GOT3 (cell line): ENCODE measurements at regions not wholly inside any gene's neighbourhood (a gene's known extent, or its start where the extent isn't known, plus 50 kb on each side); places are given as distances from the start of the nearest gene placed in this dataset.
"Not testable (repeated sequence)": the region's sequence is repeated elsewhere in the genome, so short reads cannot be mapped to it uniquely, and the experiment has no call there.

Experiments
- DNase-seq: peaks from one replicate; lab custom pipeline; 2025; ENCODE audit warnings: mixed read lengths; lab: John Stamatoyannopoulos, UW

DNA sequence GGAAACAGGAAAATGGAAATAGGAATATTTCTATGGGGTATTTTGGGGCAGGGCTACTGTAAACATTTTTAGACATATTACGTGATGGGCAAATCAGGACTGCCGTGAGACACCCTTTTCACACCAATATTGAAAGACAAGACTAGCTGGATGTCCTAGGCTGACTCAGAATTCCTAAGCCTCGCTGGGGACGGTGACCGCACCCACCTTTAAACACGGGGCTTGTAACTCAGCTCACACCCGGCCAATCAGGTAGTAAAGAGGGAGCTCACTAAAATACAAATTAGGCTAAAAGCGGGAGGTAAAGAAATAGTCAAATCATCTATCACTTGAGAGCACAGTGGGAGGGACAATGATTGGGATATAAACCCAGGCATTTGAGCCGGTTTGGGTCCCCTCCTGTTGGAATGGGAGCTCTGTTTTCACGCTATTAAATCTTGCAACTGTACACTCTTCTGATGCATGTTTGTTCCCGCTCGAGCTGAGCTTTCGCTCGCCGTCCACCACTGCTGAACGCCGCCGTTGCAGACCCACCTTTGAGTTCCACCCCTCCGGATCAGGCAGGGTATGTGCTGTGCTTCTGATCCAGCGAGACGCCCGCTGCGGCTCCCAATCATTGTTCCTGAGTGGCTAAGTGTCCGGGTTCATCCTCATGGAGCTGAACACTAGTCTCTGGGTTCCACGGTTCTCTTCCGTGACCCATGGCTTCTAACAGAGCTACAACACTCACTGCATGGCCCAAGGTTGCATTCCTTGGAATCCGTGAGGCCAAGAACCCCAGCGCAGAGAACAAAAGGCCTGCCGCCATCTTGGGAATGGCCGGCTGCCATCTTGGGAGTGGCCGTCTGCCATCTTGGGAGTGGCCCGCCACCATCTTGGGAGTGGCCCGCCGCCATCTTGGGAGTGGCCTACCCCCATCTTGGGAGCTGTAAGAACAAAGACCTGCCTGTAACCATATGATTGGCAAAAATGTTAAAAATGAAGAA, 152.6 kb downstream of the CRLF2 start:
- DNase-seq = no peak

DNA sequence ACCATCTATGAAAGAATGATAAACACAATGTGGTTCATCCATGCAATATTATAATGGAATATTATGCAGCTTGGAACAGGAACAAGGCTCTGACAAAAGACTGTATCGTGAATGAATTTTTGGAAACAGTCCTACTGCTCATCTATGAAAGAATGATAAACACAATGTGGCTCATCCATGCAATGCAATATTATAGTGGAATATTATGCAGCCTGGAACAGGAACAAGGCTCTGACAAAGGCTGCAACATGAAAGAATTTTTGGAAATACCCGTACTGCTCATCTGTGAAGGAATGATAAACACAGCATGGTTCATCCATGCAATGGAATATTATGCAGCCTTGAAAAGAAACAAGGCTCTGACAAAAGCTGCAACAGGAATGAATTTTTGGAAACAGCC, 158.8 kb downstream of the CRLF2 start:
- DNase-seq = not testable (repeated sequence)

DNA sequence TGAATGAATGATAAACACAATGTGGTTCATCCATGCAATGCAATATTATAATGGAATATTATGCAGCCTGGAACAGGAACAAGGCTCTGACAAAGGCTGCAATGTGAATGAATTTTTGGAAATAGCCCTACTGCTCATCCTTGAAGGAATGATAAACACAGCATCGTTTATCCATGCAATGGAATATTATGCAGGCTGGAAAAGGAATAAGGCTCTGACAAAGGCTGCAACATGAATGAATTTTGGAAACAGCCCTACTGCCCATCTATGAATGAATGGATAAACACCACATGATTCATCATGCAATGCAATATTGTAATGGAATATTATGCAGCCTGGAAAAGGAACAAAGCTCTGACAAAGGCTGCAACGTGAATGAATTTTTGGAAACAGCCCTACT, 159.4 kb downstream of the CRLF2 start:
- no peak for DNase-seq

DNA sequence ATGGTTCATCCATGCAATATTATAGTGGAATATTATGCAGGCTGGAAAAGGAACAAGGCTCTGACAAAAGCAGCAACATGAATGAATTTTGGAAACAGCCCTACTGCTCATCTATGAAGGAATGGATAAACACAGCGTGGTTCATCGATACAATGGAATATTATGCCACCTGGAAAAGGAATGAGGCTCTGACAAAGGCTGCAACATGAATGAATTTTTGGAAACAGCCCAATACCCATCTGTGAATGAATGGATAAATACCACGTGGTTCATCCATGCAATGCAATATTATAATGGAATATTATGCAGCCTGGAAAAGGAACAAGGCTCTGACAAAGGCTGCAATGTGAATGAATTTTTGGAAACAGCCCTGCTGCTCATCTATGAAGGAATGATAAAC, 160.4 kb downstream of the CRLF2 start:
- no peak for DNase-seq

DNA sequence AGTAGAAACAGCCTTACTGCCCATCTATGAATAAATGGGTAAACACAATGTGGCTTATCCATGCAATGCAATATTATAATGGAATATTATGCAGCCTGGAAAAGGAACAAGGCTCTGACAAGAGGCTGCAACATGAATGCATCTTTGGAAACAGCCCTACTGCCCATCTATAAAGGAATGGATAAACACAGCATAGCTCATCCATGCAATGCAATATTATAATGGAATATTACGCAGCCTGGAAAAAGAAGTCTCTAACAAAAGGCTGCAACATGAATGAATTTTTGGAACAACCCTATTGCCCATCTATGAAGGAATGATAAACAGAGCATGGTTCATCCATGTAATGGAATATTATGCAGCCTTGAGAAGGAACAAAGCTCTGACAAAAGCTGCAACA, 161.0 kb downstream of the CRLF2 start:
- DNase-seq = no peak

DNA sequence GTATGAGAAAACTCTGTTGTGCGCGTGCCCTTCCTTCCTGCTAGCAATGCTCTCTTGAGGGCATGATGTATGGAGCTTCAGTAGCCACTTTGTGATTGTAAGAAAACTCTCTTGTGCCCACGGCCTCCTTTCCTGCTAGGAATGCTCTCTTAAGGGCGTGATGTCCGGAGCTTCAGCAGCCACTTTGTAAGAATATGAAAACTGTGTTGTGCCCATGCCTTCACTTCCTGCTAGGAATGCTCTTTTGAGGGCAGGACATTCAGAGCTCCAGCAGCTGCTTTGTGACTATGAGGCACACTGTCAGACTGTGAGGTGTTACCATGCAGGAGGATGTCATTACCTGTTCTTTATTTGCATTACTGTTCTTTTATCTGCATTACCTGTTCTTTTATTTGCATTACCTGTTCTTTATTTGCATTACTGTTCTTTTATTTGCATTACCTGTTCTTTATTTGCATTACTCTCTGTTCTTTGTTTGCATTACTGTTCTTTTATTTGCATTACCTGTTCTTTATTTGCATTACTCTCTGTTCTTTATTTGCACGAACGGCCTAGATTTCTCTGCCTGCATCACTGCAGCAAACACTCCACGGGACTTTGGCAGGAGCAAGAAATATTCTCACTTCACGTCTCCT, 166.7 kb downstream of the CRLF2 start:
- DNase-seq = no peak

DNA sequence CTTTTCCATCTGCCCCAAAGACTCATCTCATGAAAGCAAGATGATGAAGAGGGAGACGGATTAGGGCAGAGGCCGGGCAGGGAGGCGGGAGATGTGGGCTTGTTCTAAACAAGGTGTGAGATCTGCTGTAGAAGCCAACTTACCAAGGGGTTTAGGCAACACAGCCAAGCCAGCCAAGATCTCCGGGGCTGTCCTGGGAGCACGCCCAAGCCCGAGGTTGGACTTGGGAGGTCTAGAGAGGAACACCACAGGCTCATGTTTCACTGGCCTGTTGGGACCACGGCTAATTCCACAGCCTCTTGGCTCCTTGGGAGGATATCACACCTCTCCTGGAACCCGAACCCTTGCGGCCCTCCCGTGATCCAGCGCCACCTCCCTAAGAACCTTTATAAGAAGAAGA, 171.4 kb downstream of the CRLF2 start:
- DNase-seq = no peak

DNA sequence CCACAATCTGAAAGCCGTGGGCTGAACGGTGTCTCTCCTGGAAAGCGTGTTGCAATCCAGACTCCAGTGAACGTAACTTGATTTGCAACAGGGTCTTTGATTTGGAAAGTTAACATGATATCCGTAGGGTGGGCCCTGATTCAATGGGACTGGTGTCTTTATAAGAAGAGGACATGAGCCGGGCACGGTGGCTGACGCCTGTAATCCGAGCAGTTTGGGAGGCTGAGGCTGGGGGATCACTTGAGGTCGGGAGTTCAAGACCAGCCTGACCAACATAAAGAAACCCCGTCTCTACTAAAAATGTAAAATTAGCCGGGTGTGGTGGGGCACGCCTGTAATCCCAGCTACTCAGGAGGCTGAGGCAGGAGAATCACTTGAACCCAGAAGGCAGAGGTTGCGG, 176.5 kb downstream of the CRLF2 start:
- DNase-seq = not testable (repeated sequence)

DNA sequence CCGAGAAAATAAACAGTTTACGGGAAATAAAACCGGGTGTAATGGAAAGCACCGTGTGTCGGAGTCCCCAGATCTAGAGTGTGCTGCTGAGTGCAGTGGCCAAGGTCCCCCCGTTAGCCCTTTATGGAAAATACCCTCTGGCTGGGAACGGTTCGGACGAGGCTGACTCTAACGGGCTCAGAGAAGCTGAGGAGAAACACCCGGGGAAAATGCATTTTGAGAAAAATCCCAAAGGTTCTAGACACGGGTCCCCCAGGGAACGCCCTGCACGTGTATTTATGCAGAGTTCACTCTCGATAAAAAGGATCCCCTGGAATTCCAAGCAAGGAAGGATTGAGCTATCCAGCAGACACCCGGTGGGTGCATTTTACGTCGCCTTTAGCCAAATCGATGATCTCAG, 177.2 kb downstream of the CRLF2 start:
- no peak for DNase-seq

DNA sequence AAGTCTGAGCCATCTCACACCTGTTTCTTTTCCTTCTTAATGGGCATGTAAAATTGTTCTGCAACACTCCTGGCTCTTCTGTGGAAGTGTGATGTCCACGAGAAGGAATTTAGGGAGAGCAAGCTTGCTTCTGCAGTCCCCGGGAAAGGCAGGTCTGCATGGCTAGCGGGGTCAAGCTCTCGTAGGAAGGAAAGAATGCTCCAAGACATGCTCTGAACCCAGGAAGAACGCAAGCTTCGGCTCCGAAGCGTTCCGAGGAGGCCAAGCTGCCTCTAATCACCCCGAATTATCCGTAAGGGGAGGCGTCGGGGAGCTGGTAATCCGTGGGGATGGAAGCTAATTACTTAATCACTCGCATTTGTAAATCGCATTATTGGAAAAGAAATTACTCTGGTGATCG, 177.7 kb downstream of the CRLF2 start:
- DNase-seq = no peak

DNA sequence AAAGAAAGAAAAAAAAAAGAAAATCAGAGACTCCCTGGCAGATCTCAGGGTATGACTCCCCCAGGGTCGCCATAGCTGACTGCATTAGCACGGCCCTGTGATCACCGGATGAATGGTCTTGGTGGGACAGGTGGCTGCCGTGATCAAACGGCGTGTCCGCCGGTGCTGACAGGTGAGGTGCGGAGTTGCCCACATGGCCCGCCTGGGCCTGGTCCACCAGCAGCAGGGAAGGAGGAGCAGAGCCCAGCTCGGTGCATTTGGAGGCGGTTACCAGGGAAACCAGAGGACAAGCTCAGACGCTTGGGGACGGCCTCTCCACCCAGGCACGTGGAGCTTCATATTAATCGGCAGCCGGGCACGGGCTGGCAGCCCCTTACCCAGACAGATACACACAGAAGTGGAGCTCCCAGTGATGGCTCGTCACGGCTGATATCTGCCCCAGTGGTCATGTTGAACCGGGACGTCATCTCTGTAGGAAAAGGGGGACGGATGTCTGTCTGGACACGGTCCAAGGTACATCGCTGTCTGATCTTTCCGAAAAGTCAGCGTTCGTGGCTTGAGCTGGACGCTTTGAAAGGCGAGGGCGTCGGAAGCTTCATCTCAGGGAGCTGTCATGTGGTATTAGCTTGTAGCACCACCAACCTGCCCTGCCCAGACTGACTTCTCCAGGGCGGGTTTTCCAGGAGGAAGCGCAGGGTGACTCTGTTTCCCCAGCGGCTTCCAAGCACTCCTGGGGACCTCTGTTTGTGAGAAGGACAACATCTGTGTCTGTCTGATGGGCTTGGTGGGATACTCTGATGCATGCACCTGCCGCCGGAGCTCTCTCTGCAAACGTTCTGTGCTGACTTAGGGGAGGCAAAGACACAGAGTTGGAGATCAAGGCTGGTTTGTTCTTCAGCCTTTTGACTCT, 180.7 kb downstream of the CRLF2 start:
- DNase-seq = no peak

DNA sequence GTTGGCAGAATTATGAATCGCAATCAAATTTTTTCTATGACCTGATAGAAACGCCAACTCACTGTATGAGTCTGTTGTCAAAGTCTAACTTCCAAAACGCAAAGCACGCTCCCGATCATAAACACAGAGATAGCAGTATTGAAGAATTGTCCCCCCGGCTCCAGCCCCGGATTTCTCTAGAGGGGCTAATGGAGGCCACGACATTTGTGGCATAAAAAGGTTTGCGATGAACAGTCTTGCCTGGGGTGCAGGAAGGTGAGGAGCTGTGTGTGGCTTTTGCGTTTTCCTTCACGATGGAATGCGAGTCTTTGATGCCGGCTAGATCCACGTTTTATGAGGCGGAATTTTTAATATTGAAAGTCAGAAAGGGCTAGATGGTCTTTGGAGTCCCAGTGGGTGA, 183.0 kb downstream of the CRLF2 start:
- DNase-seq = no peak

DNA sequence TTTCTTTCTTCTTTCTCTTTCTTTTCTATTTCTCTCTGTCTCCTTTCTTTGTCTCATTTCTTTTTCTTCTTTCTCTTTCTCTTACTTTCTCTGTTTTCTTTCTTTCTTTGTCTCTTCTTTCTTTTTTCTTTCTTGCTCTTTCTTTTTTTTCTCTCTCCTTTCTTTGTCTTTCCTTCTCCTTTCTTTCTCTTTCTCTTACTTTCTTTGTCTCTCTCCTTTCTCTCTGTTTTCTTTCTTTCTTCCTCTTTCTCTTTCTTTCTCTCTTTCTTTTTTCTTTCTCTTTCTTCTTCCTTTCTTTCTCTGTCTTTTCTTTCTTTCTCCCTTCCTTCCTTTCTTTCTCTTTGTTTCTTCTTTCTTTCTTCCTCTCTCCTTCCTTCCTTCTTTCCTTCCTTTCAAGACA, 184.8 kb downstream of the CRLF2 start:
- DNase-seq = no peak

DNA sequence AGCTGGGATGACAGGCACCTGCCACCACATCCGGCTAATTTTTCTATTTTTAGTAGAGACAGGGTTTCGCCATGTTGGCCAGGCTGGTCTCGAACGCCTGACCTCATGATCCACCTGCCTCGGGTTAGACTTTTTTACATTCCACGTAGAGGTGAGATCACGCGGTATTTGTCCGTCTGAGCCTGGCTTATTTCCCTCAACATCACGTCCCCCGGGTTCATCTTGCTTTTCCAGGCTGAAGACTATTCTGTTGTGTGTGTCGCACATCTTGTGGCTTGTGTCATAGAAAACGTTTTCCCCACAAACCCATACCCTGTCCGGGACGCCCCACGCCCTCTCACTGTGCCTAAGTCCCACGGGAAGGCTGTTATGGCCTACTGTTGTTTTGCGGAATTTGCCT, 185.3 kb downstream of the CRLF2 start:
- no peak for DNase-seq

DNA sequence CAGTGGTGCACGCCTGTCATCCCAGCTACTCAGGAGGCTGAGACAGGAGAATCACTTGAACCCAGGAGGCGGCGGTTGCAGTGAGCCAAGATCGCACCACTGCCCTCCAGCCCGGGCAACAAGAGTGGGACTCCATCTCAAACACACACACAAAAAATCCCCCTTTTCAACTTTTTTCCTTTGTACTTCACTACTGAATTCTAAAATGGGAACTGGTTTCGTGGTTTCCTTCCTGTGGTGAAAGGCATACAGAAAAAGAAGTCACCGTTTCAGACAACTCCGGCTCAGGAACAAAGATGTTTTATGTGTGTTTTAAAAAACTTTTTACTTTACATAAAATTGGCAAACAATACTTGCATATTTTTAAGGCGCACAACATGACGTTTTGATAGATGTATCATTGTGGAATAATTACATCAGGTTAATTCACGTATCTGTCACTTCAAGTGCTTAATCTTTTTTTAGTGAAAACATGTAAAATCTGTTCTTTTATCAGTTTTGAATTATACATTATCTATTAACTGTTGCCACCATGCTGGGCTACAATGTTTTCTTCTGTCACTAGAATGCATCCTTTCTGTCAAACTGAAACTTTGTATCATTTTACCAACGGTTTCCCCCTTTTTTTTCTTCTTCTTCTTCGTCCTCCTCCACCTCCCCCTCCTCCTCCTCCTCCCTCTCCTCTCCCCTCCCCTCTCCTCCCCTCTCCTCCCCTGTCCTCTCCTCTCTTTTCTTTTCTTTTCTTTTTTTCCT, 186.0 kb downstream of the CRLF2 start:
- DNase-seq = no peak

DNA sequence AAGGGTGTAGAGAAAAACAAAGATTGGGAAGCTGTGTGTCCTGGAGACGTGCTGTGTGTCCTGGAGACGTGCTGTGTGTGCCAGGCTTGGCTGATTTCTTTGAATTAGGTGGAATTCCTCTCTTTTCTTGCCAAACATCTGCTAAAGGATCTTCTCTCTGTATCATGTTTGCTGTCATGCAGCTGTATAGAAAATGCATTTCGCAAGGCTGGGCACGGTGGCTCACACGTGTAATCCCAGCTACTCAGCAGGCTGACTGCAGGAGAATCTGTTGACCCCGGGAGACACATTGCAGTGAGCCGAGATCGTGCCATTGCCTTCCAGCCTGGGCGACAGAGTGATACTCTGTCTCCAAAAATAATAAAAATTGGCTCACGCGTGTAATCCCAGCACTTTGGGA, 187.0 kb downstream of the CRLF2 start:
- DNase-seq = no peak

DNA sequence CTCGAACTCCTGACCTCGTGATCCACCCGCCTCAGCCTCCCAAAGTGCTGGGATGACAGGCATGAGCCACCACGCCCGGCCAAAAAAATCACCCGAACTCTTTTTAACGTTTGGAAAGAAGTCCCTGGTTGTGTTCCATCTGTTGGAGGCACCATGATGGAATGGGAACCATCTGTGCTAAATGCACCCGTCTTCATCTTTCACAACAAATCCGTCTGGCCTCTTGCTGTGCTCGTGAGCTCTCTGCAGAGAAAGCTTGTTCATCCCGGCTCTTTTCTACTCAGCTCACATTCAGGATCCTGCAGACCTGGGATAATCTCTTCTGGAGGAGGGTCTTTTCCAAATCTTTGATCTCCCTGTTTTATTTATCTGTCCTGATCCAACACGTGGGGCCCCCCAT, 188.8 kb downstream of the CRLF2 start:
- no peak for DNase-seq

DNA sequence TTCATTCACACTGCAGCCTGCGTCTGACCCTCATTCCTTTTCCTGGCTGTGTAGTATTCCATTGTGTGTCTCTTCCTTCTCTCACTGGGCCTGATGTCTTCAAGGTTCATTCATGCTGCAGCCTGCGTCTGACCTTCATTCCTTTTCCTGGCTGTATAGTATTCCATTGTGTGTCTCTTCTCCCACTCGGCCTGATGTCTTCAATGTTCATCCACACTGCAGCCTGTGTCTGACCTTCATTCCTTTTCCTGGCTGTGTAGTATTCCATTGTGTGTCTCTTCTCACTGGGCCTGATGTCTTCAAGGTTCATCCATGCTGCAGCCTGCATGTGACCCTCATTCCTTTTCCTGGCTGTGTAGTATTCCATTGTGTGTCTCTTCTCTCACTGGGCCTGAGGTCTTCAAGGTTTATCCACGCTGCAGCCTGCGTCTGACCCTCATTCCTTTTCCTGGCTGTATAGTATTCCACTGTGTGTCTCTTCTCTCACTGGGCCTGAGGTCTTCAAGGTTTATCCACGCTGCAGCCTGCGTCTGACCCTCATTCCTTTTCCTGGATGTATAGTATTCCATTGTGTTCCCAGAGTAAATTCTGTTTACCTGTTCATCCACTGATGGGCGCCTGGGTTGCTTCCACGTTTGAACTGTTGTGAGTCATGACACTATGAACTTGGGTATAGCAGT, 191.0 kb downstream of the CRLF2 start:
- DNase-seq = not testable (repeated sequence)

DNA sequence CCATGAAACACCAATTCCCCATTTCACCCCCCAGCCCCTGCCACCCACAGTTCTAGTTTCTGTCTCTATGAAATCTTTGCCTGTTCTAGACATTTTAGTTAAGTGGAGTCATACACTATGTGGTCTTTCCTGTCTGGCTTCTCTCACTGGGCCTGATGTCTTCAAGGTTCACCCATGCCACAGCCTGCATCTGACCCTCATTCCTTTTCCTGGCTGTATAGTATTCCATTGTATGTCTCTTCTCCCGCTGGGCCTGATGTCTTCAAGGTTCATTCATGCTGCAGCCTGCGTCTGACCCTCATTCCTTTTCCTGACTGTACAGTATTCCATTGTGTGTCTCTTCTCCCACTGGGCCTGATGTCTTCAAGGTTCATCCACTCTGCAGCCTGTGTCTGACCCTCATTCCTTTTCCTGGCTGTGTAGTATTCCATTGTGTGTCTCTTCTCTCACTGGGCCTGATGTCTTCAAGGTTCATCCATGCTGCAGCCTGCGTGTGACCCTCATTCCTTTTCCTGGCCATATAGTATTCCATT, 191.7 kb downstream of the CRLF2 start:
- no peak for DNase-seq

DNA sequence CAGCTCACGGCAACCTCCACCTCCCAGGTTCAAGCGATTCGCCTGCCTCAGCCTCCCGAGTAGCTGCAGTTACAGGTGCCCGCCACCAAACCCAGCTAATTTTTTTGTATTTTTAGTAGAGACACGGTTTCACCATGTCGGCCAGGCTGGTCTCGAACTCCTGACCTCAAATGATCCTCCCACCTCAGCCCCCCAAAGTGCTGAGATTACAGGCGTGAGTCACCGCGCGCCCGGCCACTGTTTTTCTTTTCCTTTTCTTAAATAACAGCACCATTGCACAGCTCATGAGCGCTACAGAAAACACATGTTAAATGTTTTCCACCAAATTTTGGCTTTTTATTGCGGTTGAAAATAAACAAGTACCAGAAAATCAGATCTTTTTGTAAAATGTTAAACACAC, 195.5 kb downstream of the CRLF2 start:
- DNase-seq = not testable (repeated sequence)

DNA sequence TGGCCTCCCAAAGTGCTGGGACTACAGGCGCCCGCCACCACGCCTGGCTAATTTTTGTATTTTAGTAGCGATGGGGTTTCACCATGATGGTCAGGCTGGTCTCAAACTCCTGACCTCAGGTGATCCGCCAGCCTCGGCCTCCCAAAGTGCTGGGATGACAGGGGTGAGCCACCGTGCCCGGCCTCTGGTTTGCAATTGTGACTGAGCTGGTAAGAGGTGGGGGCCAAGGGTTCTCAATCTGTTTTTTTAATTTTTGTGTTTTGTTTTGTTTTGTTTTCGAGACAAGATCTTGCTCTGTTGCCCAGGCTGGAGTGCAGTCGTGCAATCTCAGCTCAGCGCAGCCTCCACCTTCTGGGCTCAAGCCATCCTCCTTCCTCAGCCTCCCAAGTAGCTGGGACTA, 196.2 kb downstream of the CRLF2 start:
- not testable (repeated sequence) for DNase-seq
